ENCODE measurements at regions not wholly inside any gene's neighbourhood (a gene's known extent, or its start where the extent isn't known, plus 50 kb on each side); places are given as distances from the start of the nearest gene placed in this dataset.

- DNase-seq (ENCODE audit: low spot score), result no peak
- TF ChIP-seq HNF4G (IDR thresholded peaks at IDR 0.05) (no peak), ZBTB33 (IDR thresholded peaks at IDR 0.05) (no peak), JUND (IDR thresholded peaks at IDR 0.05) (no peak), REST (IDR thresholded peaks at IDR 0.05) (no peak), SP1 (IDR thresholded peaks at IDR 0.05) (no peak), MAX (IDR thresholded peaks at IDR 0.05) (no peak), ATF3 (IDR thresholded peaks at IDR 0.05) (no peak), NR2F2 (IDR thresholded peaks at IDR 0.05) (no peak), FOXA1 (IDR thresholded peaks at IDR 0.05) (no peak), CTCF (IDR thresholded peaks at IDR 0.05; ENCODE audit: low read depth, low read length, missing input control) (no peak), RXRA (IDR thresholded peaks at IDR 0.05) (no peak), EGR1 (IDR thresholded peaks at IDR 0.05; ENCODE audit: low read depth in 2 of 2) (no peak), GABPA (IDR thresholded peaks at IDR 0.05 in 1 of 2, conservative IDR thresholded peaks at IDR 0.05 in 1 of 2) (no peak), HNF4A (conservative IDR thresholded peaks at IDR 0.05) (no peak), RAD21 (IDR thresholded peaks at IDR 0.05) (no peak), YY1 (IDR thresholded peaks at IDR 0.05) (no peak), FOXA2 (IDR thresholded peaks at IDR 0.05) (no peak)
- H3K36me3 ChIP-seq (ENCODE audit: control insufficient read depth in 4 of 4, insufficient read depth in 3 of 4, low read depth in 1 of 4, low read length in 3 of 4), result no peaks in the 10 kb centered on the region
- no peaks in the 10 kb centered on the region for H3K9me3 ChIP-seq (ENCODE audit: control insufficient read depth in 4 of 4, low read length in 3 of 4)
- no peak overlapping the region for H3K9ac ChIP-seq (ENCODE audit: low read depth in 1 of 2, low read length in 2 of 2)
- WGBS, result 77% methylated on average over 1 of the region's 1 CpG
- no peaks in the 10 kb centered on the region for H3K27me3 ChIP-seq (ENCODE audit: control insufficient read depth in 4 of 4, insufficient read depth in 4 of 4, low read length in 3 of 4)
- H3K4me3 ChIP-seq (ENCODE audit: low read depth in 1 of 3, low read length in 3 of 3), result no peak overlapping the region
- no peaks in the 10 kb centered on the region for H3K4me1 ChIP-seq (ENCODE audit: control insufficient read depth in 4 of 4, insufficient read depth in 4 of 4, low read length in 3 of 4)
- no peak overlapping the region for H3K27ac ChIP-seq (ENCODE audit: low read depth in 1 of 2, low read length in 2 of 2)
These were observed 199.5 kb upstream of the DDX18 start for GRCh38 chr2:117614823-117615534.

Measured in liver (tissue), 8 donors.